Hypothalamus (tissue), 51 donors: ENCODE measurements at regions not wholly inside any gene's neighbourhood (a gene's known extent, or its start where the extent isn't known, plus 50 kb on each side); places are given as distances from the start of the nearest gene placed in this dataset.

ENCODE experiments used
- DNase-seq, 51 donors: peaks; one replicate each; lab custom pipeline; 2025; lab: John Stamatoyannopoulos, UW

GRCh38 chr6:84282550-84282949 lies 55.1 kb upstream of the CEP162 start:
- peak in 1 of 51 donors; percentile 2 for DNase-seq

GRCh38 chr6:84280639-84281038 lies 53.2 kb upstream of the CEP162 start:
- DNase-seq, result no peak

- no peak for DNase-seq
Observed at GRCh38 chr6:84280030-84280429, 52.6 kb upstream of the CEP162 start.

GRCh38 chr6:84278321-84278998 lies 51.0 kb upstream of the CEP162 start:
- DNase-seq, result no peak
